DMS79 (cell line): ENCODE measurements at regions not wholly inside any gene's neighbourhood (a gene's known extent, or its start where the extent isn't known, plus 50 kb on each side); places are given as distances from the start of the nearest gene placed in this dataset.

Experiments
- DNase-seq: peaks from one replicate; lab custom pipeline; 2025; lab: John Stamatoyannopoulos, UW

GRCh38 chr16:86299882-86300610, 210.3 kb upstream of the FOXF1 start:
- DNase-seq: no peak

- no peak for DNase-seq
Observed at GRCh38 chr16:86300746-86301481, 209.4 kb upstream of the FOXF1 start.

DNA sequence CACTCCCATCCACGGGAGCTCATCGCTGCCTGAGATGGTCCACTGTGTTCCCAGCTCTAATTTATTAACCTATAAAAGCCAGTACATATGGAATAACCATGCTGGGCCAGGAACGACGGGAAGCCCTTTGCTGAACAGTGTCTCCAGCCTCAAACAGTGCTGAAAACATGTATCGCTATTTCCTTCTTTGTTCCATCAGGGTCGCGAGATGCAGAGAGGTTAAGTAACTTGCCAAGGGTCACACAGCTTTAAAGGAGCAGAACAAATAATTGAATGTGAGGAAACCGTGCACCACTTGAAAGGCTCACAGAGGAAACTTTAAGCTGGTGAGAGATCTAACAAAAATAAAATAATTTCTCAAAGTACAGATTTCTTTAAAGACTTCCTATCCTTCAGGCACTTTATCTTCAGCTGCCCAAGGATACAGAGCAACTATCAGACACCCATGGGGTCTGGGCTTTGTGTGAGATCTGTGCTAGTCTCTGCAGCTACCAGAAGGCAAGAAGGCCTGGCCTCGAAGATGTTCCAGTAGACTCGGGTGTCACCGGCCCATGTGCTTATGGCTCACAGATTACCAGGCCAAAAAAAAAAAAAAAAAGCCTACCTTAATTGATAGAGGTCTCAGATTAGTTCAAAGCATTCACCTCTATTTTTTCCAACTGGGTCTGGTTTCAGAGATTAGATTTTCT, 207.8 kb upstream of the FOXF1 start:
- no peak for DNase-seq

DNA sequence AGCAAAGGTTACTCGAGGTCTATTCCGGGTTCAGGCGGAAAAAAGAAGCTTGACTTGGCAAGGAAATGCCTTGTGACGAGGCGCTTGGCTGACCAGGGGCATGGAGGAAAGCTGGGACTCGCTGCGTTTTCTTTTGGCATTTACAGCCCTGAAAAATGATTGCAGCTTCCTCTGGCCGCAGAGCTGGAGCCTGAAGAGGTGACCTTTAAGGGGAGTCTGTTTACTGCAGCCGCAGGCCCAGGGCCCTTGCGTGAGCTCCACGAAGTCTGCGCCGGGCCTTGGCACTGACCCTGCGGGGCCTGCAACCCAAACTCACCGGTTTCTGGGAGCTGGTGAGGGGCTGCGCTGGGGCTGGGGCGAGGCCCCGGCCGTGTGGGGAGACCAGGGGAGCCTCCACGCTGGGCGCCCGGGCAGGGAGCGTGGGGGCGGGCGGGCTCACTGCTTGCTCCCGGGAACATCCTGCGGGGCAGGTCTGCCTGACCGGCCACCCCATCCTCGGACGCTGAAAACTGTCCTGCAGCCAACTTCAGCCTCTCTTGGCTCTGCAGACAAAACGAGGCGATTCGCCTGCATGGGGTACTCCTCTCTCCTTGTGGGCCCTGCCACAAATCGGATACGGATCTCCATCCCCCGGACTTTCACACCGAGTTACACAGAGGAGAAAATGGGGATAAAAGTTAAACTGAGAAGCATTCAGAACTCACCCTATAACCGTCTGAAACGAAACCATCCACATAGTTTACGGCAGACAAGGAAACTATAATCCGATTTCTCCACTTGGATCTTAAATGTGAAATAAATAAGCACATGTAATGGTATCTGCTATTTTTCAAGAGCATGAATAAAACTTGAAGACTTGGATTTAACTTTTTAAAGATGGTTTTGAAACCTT, 206.3 kb upstream of the FOXF1 start:
- DNase-seq: no peak

DNA sequence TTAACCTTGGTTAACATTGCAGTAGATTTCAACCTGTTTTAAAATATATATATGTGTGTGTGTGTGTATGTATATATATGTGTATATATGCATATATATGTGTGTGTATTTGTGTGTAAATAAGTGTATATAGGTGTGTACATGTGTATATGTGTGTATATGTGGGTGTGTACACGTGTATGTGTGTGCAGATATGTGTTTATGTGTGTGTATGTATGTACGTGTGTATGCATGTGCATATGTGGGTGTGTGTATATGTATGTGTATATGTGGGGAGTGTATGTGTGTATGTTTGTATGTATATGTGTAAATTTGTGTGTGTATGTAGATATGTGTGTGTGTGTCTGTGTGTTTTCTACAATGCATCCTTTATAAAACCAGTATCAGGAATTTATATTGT, 205.5 kb upstream of the FOXF1 start:
- no peak for DNase-seq

GRCh38 chr16:86305440-86305839, 204.9 kb upstream of the FOXF1 start:
- no peak for DNase-seq

DNA sequence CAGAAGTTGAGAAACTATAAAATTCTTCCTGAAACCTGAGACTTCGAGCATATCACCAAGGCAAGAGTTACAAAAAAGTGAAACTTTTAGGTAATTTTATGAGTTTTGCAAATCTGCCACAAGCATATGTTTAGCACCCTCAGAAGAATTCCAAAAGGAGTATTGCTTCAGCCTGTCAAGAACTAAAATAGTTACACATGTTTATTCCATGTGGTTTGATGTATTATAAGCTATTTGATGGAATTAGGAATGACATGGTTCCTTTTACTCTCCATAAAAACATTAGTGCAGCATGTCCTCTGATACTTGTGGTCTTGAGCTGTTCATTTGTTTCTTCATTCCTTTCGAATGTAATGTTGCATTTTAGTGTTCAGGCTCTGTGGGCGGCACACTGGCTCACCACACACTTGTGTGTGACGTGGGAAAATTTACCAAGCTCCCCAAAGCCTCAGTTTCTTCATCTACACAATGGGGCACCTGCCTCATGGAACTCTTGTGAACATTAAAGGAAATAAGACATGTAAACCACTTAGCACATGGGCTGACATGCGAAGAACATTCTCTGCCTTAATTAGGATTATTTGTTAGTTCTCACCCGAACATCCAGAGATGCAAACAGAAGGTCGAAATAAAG, 204.2 kb upstream of the FOXF1 start:
- no peak for DNase-seq

DNA sequence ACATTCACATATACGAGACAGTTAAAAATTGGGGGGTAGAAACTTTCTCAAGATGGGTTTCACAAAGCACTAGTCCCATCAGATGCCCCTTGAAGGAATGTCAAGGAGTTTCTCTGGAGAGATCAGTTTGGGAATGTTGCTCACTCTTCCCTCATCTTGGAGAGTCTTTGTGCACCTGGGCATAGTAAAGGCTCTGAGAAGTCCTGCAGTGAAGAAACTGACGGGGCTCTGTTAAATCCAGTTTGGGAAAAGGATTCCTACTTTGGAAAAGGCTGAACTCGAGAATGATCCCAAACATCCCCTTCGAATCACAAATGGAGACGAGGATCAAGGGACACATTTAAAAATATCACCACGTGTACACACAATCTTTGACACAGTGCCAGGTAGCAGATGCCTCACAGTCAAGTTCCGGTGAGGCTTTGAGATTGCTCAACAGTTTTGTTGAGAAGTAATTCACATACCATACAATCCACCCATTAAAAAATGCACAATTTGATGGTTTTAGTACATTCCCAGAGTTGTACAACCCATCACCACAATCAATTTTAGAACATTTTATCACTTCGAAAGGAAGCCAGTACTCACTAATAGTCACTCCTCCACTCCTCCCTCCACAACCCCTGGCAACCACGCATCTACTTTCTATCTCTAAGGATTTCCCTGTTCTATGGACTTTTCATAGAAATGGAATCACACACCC, 203.4 kb upstream of the FOXF1 start:
- DNase-seq: no peak

DNA sequence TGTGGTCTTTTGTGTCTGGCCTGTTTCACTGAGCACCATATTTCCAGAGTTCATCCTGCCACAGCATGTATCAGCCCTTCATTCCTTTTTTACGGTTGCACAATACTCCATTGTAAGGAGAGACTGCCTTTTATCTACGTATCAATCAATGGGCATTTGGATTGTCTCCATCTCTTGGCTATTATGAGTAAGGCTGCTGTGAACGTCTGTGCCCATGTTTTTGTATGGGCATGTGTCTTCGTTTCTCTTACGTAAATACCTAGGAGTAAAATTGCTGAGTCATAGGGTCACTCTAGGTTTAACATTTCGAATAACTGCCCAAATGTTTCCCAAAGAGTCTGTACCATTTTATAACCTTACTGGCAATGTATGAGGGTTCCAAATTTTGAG, 202.8 kb upstream of the FOXF1 start:
- no peak for DNase-seq

DNA sequence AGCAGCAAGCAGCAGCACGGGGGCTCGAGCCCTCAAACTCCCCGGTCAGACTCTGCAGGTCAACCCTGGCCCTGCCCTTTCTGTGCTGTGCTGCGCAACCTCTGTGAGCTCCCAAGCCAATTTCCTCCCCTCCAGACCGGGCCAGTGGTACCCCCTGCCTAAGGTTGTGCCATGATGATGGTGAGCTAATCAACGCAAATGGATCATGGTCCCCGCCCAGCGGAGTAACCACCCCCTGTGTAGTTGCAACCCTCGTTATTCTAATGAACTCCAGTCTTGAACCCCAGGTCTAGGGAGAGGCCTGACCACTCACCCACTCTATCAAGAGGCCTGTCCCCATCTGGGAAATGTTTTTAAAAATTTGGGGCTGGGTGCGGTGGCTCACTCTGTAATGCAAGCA, 201.8 kb upstream of the FOXF1 start:
- no peak for DNase-seq

GRCh38 chr16:86313631-86314030, 196.7 kb upstream of the FOXF1 start:
- DNase-seq: no peak

GRCh38 chr16:86314402-86315025, 195.8 kb upstream of the FOXF1 start:
- DNase-seq: no peak

- DNase-seq: no peak
Observed at GRCh38 chr16:86316967-86317812, 193.1 kb upstream of the FOXF1 start.

- no peak for DNase-seq
Observed at GRCh38 chr16:86317813-86318650, 192.3 kb upstream of the FOXF1 start.

GRCh38 chr16:86319585-86320236, 190.6 kb upstream of the FOXF1 start:
- DNase-seq: no peak

- no peak for DNase-seq
Observed at GRCh38 chr16:86320237-86320595, 190.1 kb upstream of the FOXF1 start.

GRCh38 chr16:86321491-86321890, 188.8 kb upstream of the FOXF1 start:
- DNase-seq: no peak

- no peak for DNase-seq
Observed at GRCh38 chr16:86322283-86322682, 188.0 kb upstream of the FOXF1 start.
